Breast epithelium (tissue), 3 donors: ENCODE measurements at regions not wholly inside any gene's neighbourhood (a gene's known extent, or its start where the extent isn't known, plus 50 kb on each side); places are given as distances from the start of the nearest gene placed in this dataset.

ENCODE experiments used
- POLR2A ChIP-seq: fragments of 450-650 bp; IDR thresholded peaks from one replicate; pipeline ENCODE4 v1.6.1; 2016; ENCODE audit warnings: antibody characterized with exemption, mild to moderate bottlenecking, moderate library complexity
- POLR2AphosphoS5 ChIP-seq, 3 donors: sonication (generic); formaldehyde crosslinking; IDR thresholded peaks; one replicate each; pipeline ENCODE4 v1.6.1; 2017; ENCODE audit warnings: antibody characterized with exemption in 3 of 3
- TF ChIP-seq, protein P1 (sequence below), 3 donors: fragments of 450-650 bp; IDR thresholded peaks; one replicate each; pipeline ENCODE4 v1.5.1; 2016 to 2017; ENCODE audit warnings: antibody characterized with exemption in 3 of 3, mild to moderate bottlenecking in 3 of 3, moderate library complexity in 3 of 3

- TF ChIP-seq, protein P1, sequence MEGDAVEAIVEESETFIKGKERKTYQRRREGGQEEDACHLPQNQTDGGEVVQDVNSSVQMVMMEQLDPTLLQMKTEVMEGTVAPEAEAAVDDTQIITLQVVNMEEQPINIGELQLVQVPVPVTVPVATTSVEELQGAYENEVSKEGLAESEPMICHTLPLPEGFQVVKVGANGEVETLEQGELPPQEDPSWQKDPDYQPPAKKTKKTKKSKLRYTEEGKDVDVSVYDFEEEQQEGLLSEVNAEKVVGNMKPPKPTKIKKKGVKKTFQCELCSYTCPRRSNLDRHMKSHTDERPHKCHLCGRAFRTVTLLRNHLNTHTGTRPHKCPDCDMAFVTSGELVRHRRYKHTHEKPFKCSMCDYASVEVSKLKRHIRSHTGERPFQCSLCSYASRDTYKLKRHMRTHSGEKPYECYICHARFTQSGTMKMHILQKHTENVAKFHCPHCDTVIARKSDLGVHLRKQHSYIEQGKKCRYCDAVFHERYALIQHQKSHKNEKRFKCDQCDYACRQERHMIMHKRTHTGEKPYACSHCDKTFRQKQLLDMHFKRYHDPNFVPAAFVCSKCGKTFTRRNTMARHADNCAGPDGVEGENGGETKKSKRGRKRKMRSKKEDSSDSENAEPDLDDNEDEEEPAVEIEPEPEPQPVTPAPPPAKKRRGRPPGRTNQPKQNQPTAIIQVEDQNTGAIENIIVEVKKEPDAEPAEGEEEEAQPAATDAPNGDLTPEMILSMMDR (IDR thresholded peaks at IDR 0.05) = no peak
- TF ChIP-seq POLR2A (no peak), POLR2AphosphoS5 (IDR thresholded peaks at IDR 0.05) (no peak)
Measured at GRCh38 chr11:36825251-36825650, 227.2 kb upstream of the RAG2 start.
